GM12878 (cell line): ENCODE measurements at regions not wholly inside any gene's neighbourhood (a gene's known extent, or its start where the extent isn't known, plus 50 kb on each side); places are given as distances from the start of the nearest gene placed in this dataset.

Experiments used
- ATAC-seq: fragments of 200-7000 bp; cut with Tn5 transposase; 3 replicates; pipeline ENCODE4 v1.9.1; 2020; ENCODE audit warnings: mild to moderate bottlenecking, moderate library complexity
- BruUV-seq: library from RNA; stranded (reverse); fragments of 400-500 nt; replicated peaks from 2 replicates; lab custom pipeline; 2021; lab: Mats Ljungman, UMichigan
- CTCF ChIA-PET: fragments of 300-600 bp; sonication (Branson Sonifier 250); formaldehyde crosslinking; extraction: SDS; loops from one replicate; lab custom pipeline; 2021; ENCODE audit warnings: inconsistent platforms; lab: Yijun Ruan, JAX
- POLR2A ChIA-PET: fragments of 350-600 bp; formaldehyde crosslinking; extraction: SDS; loops from one replicate; lab custom pipeline; 2021; ENCODE audit warnings: inconsistent platforms; lab: Charles Lee
- RAD21 ChIA-PET: fragments of 300-600 bp; sonication (Branson Sonifier 250); formaldehyde crosslinking; loops from one replicate; lab custom pipeline; 2023; ENCODE audit warnings: antibody characterized with exemption; ENCODE audit not compliant: unreplicated experiment; lab: Charles Lee
- SMC1A ChIA-PET: fragments of 300-600 bp; sonication (Branson Sonifier 250); formaldehyde crosslinking; loops from one replicate; lab custom pipeline; 2023; ENCODE audit not compliant: unreplicated experiment, uncharacterized antibody; lab: Charles Lee
- DNase-seq: peaks from one replicate; pipeline ENCODE4 v3.0.0-alpha.2; 2011; ENCODE audit warnings: low read depth, low spot score
- FAIRE-seq: peaks from 3 replicates; lab custom pipeline; 2011; peaks lifted over from hg19 to GRCh38; lab: Jason Lieb, UNC
- H2AFZ ChIP-seq: 2 replicates; pipeline ENCODE4 v1.6.0; 2011; ENCODE audit warnings: low read depth, low read length, control low read depth; ENCODE audit not compliant: control insufficient read depth
- H3K27ac ChIP-seq: 2 replicates; pipeline ENCODE4 v1.5.1; 2011; ENCODE audit warnings: control low read depth; ENCODE audit not compliant: control insufficient read depth, insufficient read depth
- H3K27me3 ChIP-seq, 2 experiments: replicated peaks in 1 of 2; 2 replicates each; pipeline versions ENCODE4 v1.6.0 to v1.6.1; 2011; ENCODE audit warnings: low read length in 1 of 2; ENCODE audit not compliant: control insufficient read depth in 2 of 2, insufficient read depth in 2 of 2
- H3K36me3 ChIP-seq, 2 experiments: 2 replicates each; pipeline ENCODE4 v1.5.1; 2011; ENCODE audit warnings: low read length in 1 of 2; ENCODE audit not compliant: control insufficient read depth in 2 of 2, insufficient read depth in 2 of 2
- H3K4me1 ChIP-seq: 2 replicates; pipeline ENCODE4 v1.6.1; 2011; ENCODE audit warnings: mild to moderate bottlenecking, low read length, moderate library complexity, mixed read lengths; ENCODE audit not compliant: control insufficient read depth, insufficient read depth
- H3K4me2 ChIP-seq: 2 replicates; pipeline ENCODE4 v1.6.0; 2011; ENCODE audit warnings: control low read depth; ENCODE audit not compliant: control insufficient read depth, insufficient read depth
- H3K4me3 ChIP-seq: fragments of 200-600 bp; sonication (generic); 2 replicates; pipeline ENCODE4 v1.5.1; 2016
- H3K79me2 ChIP-seq: 2 replicates; pipeline ENCODE4 v1.6.0; 2011; ENCODE audit warnings: low read length; ENCODE audit not compliant: control insufficient read depth, insufficient read depth
- H3K9ac ChIP-seq: 2 replicates; pipeline ENCODE4 v1.8.0; 2011; ENCODE audit warnings: low read length, control low read depth, mixed read lengths; ENCODE audit not compliant: control insufficient read depth, insufficient read depth
- H3K9me3 ChIP-seq: replicated peaks from 3 replicates; pipeline ENCODE4 v1.5.1; 2011; ENCODE audit warnings: mild to moderate bottlenecking, low read length; ENCODE audit not compliant: control insufficient read depth, insufficient read depth
- H4K20me1 ChIP-seq: 2 replicates; pipeline ENCODE4 v1.6.0; 2011; ENCODE audit not compliant: control insufficient read depth, insufficient read depth
- ATF2 ChIP-seq: IDR thresholded peaks from 2 replicates; pipeline ENCODE4 v1.6.1; 2012; ENCODE audit warnings: low read length, inconsistent platforms
- BRCA1 ChIP-seq: IDR thresholded peaks from 2 replicates; pipeline ENCODE4 v1.6.1; 2011; ENCODE audit warnings: low read depth, low read length, improper control_type of control experiment
- FOXM1 ChIP-seq: IDR thresholded peaks from 2 replicates; pipeline ENCODE4 v1.6.1; 2012; ENCODE audit warnings: low read depth, mild to moderate bottlenecking, inconsistent platforms, low read length, moderate library complexity
- NR2C1 ChIP-seq: fragments of 450-650 bp; IDR thresholded peaks from 2 replicates; pipeline ENCODE4 v1.6.1; 2017; ENCODE audit warnings: antibody characterized with exemption, mild to moderate bottlenecking, moderate library complexity
- NRF1 ChIP-seq: conservative IDR thresholded peaks from 2 replicates; pipeline ENCODE4 v1.6.1; 2011; ENCODE audit warnings: mild to moderate bottlenecking, low read depth, low read length, improper control_type of control experiment
- SIN3A ChIP-seq: IDR thresholded peaks from 2 replicates; pipeline ENCODE4 v1.6.1; 2012; ENCODE audit warnings: low read depth, low read length, improper control_type of control experiment
- SREBF2 ChIP-seq: IDR thresholded peaks from 2 replicates; pipeline ENCODE4 v1.6.1; 2012; ENCODE audit warnings: mild to moderate bottlenecking, low read length
- YBX1 ChIP-seq: fragments of 450-650 bp; IDR thresholded peaks from 2 replicates; pipeline ENCODE4 v1.6.1; 2016; ENCODE audit warnings: antibody characterized with exemption
- ZBTB40 ChIP-seq: fragments of 450-650 bp; IDR thresholded peaks from 2 replicates; pipeline ENCODE4 v1.6.1; 2016; ENCODE audit warnings: mild to moderate bottlenecking, moderate library complexity, borderline replicate concordance
- WGBS: methylation state at CpG from one replicate; pipeline ENCODE4 v1.1.6; 2016; ENCODE audit warnings: low lambda C conversion rate; ENCODE audit not compliant: insufficient replicate concordance, insufficient coverage; ENCODE audit errors: missing lambda C conversion rate; 5-methylcytosine and 5-hydroxymethylcytosine counted together
- in situ Hi-C: fragments of 300-500 bp; cut with MboI; formaldehyde crosslinking; loops from 9 replicates; pipeline ENCODE4 v1.14.3; 2018; ENCODE audit warnings: mixed read lengths
- intact Hi-C: fragments of 100-400 bp; cut with micrococcal nuclease; formaldehyde crosslinking; loops from one replicate; pipeline ENCODE4 v1.14.2; 2022; ENCODE audit not compliant: unreplicated experiment

DNA sequence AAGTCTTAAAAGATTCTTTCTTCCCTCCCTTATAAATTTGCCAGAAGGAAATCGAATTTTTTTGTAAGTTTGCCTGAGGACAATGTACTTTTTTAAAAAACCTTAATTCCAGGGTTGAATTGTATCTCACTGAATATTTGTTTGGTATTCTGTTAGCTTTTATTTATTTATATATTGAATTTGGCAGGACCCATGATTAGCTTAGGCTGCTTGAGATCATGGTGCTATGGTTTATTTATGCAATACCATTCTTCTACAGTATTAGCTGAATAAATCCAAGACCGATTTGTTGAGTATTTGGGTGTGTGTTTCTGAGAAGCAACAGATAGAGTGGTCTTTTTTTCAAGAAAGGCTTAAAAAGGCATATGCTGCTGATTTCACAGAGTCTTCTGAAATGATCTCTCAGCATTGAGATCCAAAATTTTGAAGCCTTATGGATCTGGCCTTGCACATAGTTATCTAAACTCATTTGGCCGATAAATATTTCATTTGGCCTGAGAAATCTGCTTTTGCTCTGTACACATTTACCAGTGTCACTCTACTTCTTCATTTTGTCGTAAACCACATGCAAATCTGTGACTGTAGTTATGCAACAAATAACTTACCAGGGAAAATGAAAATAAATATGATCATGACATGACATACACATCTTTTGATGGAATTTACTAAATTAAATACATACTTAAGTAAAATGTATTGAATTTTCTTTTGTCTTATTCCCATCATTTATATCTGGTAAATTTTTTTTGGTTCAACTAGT is 265.8 kb upstream of the FLRT2 start:
- intact Hi-C loops = no loop called here
- Histone ChIP-seq H3K27ac (no peak overlapping the region), H3K4me2 (no peak overlapping the region), H4K20me1 (no peaks in the 10 kb centered on the region), H3K4me3 (no peak overlapping the region), H3K79me2 (no peaks in the 10 kb centered on the region), H3K4me1 (no peaks in the 10 kb centered on the region), H3K9ac (no peak overlapping the region), H2AFZ (no peak overlapping the region), H3K36me3 (no peaks in the 10 kb centered on the region), H3K9me3 (no peaks in the 10 kb centered on the region), H3K27me3 (no peaks in the 10 kb centered on the region)
- in situ Hi-C loops = no loop called here
- POLR2A ChIA-PET = no interaction called here
- DNase-seq (no peak), ATAC-seq (no peak), FAIRE-seq (no peak)
- SMC1A ChIA-PET = no interaction called here
- no TSS peak for BruUV-seq
- RAD21 ChIA-PET = no interaction called here
- 12% methylated on average over 4 of the region's 4 CpGs for WGBS
- CTCF ChIA-PET = no interaction called here
- TF ChIP-seq SIN3A = no peak
- TF ChIP-seq YBX1 = no peak
- TF ChIP-seq NRF1 = no peak
- TF ChIP-seq FOXM1 = no peak
- no peak for TF ChIP-seq SREBF2
- no peak for TF ChIP-seq ZBTB40
- TF ChIP-seq BRCA1 = no peak
- TF ChIP-seq ATF2 = no peak
- no peak for TF ChIP-seq NR2C1
